NCI-H1930 (cell line): ENCODE measurements at regions not wholly inside any gene's neighbourhood (a gene's known extent, or its start where the extent isn't known, plus 50 kb on each side); places are given as distances from the start of the nearest gene placed in this dataset.
A peak's percentile ranks its signal among the peaks of the same experiment; 100 is the strongest.

Experiments
- DNase-seq, 2 experiments: peaks; one replicate each; lab custom pipeline; 2025; lab: John Stamatoyannopoulos, UW

- peak; percentile 83 to 87 for DNase-seq
Measured at GRCh38 chr9:6703898-6704639, 53.7 kb upstream of the KDM4C start.

GRCh38 chr9:6702707-6703106 lies 55.1 kb upstream of the KDM4C start:
- no peak for DNase-seq

GRCh38 chr9:6696178-6696577 lies 50.6 kb upstream of the GLDC start:
- no peak for DNase-seq

- no peak for DNase-seq
Measured at GRCh38 chr9:6695121-6695814, 49.7 kb upstream of the GLDC start.
